ENCODE measurements at regions not wholly inside any gene's neighbourhood (a gene's known extent, or its start where the extent isn't known, plus 50 kb on each side); places are given as distances from the start of the nearest gene placed in this dataset.

DNA sequence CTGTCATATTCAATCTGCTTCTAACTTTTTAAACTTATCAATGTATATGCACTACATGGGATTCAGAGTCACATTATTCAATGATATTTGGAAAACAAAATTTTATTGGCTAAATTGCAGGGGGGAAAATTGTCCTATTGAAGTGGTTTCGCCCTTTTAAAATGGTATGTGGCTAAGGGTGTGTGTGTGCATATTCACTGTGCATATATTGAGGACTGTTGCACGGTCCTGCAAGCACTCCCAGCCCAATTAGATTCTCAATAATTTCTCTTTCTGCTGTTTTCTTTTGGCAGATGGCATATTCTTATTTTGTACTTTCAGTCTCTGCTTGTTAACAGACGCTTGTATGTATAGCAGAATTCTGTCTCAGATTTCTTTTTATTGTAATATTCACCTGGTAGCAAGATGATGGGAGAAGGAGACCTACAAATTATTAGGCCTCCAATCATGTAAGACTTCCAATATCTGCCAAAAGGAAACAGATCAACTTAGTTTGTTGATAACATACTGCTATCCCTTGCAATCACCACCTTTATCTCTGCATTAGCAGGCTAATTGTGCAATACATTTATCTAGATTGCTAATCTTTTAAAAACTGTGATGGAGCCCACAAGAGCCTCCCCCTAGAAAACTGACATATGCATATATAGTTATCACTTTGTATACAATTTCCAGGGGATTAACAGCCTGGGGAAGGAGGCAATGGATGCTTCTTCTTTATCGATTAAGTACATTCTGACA is 411.5 kb downstream of the PLK2 start:
- TF ChIP-seq, protein P1, sequence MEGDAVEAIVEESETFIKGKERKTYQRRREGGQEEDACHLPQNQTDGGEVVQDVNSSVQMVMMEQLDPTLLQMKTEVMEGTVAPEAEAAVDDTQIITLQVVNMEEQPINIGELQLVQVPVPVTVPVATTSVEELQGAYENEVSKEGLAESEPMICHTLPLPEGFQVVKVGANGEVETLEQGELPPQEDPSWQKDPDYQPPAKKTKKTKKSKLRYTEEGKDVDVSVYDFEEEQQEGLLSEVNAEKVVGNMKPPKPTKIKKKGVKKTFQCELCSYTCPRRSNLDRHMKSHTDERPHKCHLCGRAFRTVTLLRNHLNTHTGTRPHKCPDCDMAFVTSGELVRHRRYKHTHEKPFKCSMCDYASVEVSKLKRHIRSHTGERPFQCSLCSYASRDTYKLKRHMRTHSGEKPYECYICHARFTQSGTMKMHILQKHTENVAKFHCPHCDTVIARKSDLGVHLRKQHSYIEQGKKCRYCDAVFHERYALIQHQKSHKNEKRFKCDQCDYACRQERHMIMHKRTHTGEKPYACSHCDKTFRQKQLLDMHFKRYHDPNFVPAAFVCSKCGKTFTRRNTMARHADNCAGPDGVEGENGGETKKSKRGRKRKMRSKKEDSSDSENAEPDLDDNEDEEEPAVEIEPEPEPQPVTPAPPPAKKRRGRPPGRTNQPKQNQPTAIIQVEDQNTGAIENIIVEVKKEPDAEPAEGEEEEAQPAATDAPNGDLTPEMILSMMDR (IDR thresholded peaks at IDR 0.05; ENCODE audit: low read depth, low read length, poor library complexity, severe bottlenecking) = no peak
- no peak for TF ChIP-seq EZH2phosphoT487 (IDR thresholded peaks at IDR 0.05; ENCODE audit: borderline replicate concordance, low read length)

Data from DOHH2 (cell line).